ENCODE measurements at regions not wholly inside any gene's neighbourhood (a gene's known extent, or its start where the extent isn't known, plus 50 kb on each side); places are given as distances from the start of the nearest gene placed in this dataset.

- Histone ChIP-seq H3K36me3 (no peaks in the 10 kb centered on the region), H3K9me3 (no peaks in the 10 kb centered on the region), H3K4me1 (ENCODE audit: control insufficient read depth in 1 of 2, insufficient read depth in 1 of 2, low read depth in 1 of 2, low read length in 1 of 2) (no peaks in the 10 kb centered on the region), H3K27me3 (no peaks in the 10 kb centered on the region), H3K27ac (no peak overlapping the region), H3K4me3 (ENCODE audit: low read depth in 1 of 2, low read length in 1 of 2) (no peak overlapping the region)
- no peak for TF ChIP-seq CTCF (IDR thresholded peaks at IDR 0.05)
These were observed 93.3 kb upstream of the SPRED2 start for GRCh38 chr2:65525616-65526231.

GRCh38 chr2:65522922-65523321 lies 90.5 kb upstream of the SPRED2 start:
- Histone ChIP-seq H3K36me3 (no peaks in the 10 kb centered on the region), H3K27ac (no peak overlapping the region), H3K9me3 (no peaks in the 10 kb centered on the region), H3K27me3 (no peaks in the 10 kb centered on the region), H3K4me3 (ENCODE audit: low read depth in 1 of 2, low read length in 1 of 2) (no peak overlapping the region), H3K4me1 (ENCODE audit: control insufficient read depth in 1 of 2, insufficient read depth in 1 of 2, low read depth in 1 of 2, low read length in 1 of 2) (no peaks in the 10 kb centered on the region)
- TF ChIP-seq CTCF (IDR thresholded peaks at IDR 0.05), result no peak

- no peak for TF ChIP-seq CTCF (IDR thresholded peaks at IDR 0.05)
- Histone ChIP-seq H3K4me3 (ENCODE audit: low read depth in 1 of 2, low read length in 1 of 2) (no peak overlapping the region), H3K36me3 (no peaks in the 10 kb centered on the region), H3K27me3 (no peaks in the 10 kb centered on the region), H3K9me3 (no peaks in the 10 kb centered on the region), H3K4me1 (ENCODE audit: control insufficient read depth in 1 of 2, insufficient read depth in 1 of 2, low read depth in 1 of 2, low read length in 1 of 2) (no peaks in the 10 kb centered on the region), H3K27ac (no peak overlapping the region)
These were observed 86.4 kb upstream of the SPRED2 start for GRCh38 chr2:65518751-65519150.

GRCh38 chr2:65514555-65515195 lies 82.3 kb upstream of the SPRED2 start:
- Histone ChIP-seq H3K4me3 (ENCODE audit: low read depth in 1 of 2, low read length in 1 of 2) (no peak overlapping the region), H3K27me3 (no peaks in the 10 kb centered on the region), H3K4me1 (ENCODE audit: control insufficient read depth in 1 of 2, insufficient read depth in 1 of 2, low read depth in 1 of 2, low read length in 1 of 2) (peaks cover 0 to 3% of the 10 kb centered on the region in 2 experiments), H3K9me3 (no peaks in the 10 kb centered on the region), H3K36me3 (no peaks in the 10 kb centered on the region), H3K27ac (no peak overlapping the region)
- TF ChIP-seq CTCF (IDR thresholded peaks at IDR 0.05), result no peak

- no peaks in the 10 kb centered on the region for H3K27me3 ChIP-seq
- H3K27ac ChIP-seq, result no peak overlapping the region
- H3K4me1 ChIP-seq (ENCODE audit: control insufficient read depth in 1 of 2, insufficient read depth in 1 of 2, low read depth in 1 of 2, low read length in 1 of 2), result peaks cover 0 to 3% of the 10 kb centered on the region in 2 experiments
- H3K9me3 ChIP-seq, result no peaks in the 10 kb centered on the region
- no peak for TF ChIP-seq CTCF (IDR thresholded peaks at IDR 0.05)
- no peak overlapping the region for H3K4me3 ChIP-seq (ENCODE audit: low read depth in 1 of 2, low read length in 1 of 2)
- H3K36me3 ChIP-seq, result no peaks in the 10 kb centered on the region
These were observed 80.4 kb upstream of the SPRED2 start for GRCh38 chr2:65512783-65513182.
